Left renal pelvis (tissue), 4 donors: ENCODE measurements at regions not wholly inside any gene's neighbourhood (a gene's known extent, or its start where the extent isn't known, plus 50 kb on each side); places are given as distances from the start of the nearest gene placed in this dataset.

Experiments
- DNase-seq, 4 donors: peaks; one replicate each; pipeline ENCODE4 v3.0.0-alpha.2; 2013; ENCODE audit warnings: low read depth in 4 of 4, low spot score in 3 of 4

DNA sequence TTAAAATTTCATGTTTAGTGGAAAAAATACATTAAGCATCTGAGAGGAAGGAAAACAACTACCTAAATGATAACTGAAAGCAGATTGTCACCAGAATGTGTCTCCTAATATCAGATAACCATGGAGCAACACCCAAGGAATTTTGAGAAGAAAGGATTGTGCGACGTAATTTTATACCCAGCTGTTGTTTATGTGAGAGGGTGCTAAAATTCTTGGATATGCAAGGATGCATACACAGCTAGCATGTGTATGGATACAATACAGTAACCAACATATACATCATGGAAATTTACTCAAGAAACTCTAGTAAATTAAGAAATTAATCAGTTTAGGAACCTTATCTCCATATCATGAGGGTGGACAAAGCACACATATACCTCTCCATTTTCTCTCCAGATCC lies 290.9 kb downstream of the HS3ST3A1 start:
- no peak for DNase-seq

DNA sequence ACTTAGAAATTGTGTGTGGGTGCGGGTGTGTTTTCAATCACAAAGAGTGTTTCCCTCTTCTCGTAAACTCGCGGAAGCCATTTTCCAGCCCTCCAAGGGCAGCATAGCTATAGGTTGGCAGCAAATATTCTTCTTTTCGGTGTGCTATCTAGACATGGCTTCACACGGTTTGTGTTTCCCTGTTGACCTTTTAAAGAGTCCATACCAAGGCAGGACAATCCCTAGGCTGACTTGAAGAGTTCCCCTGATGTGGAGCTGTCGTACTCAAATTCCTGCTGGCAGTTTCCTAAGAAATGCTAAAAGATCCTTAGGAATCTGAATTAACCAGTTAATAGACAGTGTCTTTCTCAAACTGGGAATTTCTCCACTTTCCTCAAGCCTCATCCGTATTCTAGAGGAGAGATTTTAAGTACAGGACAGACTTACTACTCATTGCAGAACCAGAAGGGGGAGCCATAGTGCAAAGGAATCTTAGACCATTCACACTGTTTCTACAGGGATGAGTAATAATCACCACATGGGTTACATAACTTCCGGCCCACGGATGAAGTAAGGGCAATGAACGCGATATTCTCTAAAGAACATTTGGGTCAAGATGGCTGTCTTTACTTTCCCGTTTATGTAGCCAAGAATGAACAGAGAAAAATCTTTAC lies 288.6 kb upstream of the ELAC2 start:
- peak in 3 of 4 donors; percentile 8 to 29 (median 22) for DNase-seq

DNA sequence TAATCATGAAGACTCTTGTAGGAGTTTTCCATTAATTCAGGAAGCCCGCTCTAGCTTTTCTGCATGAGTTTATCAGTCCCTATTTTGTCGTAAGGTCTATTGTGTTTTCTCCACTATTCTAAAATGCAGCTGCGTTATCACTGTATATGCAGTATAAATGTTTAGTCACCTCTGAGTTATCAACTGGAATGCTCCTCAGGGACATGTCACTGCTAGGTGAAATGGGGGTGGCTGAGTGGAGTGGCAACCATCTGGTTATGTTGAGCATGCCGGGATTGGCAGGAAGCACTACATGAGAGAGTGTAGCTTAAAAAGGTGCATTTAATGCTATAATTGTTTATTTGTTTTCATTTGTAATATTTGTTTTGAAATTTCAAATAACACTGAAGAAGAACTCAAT lies 285.2 kb upstream of the ELAC2 start:
- DNase-seq = no peak

DNA sequence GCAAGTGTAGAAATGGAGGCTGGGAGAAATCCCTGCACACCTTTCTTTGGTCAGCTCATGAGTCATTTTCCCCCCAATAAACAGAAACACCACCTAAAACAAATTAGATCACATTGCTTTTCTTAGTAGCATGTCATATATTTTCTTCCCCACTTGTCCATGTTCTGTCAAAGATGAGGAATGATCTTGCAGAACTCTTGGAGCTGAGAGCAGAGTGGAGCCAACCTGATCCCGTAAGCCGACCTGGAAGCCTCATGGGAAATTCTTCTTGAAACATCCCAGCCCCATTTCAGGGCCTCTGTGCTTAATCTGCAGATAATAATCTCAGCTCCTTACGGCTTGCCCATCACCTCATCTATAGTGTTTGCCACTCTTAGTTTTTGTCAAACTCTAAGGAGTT lies 284.6 kb upstream of the ELAC2 start:
- DNase-seq = no peak

DNA sequence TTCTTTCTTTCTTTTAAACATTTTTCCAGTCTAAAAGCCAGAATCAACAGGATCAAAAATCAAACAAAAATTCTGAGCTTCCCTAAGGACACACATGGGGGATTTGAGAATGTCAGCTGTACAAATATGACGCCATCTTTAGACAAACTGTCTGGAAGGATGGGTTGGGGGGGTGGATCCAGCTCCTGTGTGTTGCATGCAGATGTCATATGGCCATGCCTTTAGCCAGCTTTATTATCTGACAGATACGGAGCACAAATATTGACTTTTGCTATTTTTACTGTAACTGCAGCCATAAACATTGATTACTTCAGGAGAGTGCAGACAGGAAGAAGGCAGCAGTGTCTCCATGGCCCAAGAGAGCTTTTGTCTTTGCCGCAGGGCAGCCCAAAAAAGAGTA lies 279.4 kb upstream of the ELAC2 start:
- DNase-seq = no peak

DNA sequence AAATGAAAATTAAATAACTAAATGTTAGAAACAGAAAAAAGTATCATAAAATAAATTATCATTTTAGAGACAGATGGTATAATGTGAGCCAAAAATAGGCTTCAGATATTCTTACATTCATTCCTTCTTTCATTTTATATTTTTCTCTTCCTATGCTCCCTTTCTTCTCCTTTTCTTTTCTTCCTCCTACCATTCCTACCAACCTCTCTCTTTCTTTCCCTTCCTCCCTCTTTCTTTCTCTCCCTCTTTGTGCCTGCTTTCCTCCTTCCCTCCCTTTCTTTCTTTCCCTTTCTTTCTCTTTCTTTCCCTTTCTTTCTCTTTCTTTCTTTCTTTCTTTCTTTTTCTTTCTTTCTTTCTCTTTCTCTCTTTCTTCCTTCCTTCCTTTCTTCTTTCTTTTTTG lies 275.6 kb upstream of the ELAC2 start:
- DNase-seq = no peak

DNA sequence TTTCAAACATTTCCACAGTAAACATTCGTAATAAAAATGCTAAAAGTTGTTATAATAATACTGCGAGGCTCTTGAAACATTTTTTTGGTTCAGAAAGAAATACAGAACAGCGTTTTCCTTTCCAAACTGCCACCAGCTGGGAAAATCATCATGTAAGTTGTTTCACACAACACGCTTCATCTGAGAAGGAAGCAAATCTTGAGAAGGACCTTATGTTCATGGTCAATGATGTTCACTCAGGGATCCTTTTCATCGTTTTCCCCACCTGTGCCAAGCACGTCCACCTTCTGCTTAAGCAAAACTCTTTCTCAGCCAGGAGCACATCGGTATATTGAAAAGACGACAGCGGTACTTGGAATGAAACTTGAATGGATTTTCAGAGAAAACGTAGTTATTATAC lies 274.5 kb upstream of the ELAC2 start:
- no peak for DNase-seq

DNA sequence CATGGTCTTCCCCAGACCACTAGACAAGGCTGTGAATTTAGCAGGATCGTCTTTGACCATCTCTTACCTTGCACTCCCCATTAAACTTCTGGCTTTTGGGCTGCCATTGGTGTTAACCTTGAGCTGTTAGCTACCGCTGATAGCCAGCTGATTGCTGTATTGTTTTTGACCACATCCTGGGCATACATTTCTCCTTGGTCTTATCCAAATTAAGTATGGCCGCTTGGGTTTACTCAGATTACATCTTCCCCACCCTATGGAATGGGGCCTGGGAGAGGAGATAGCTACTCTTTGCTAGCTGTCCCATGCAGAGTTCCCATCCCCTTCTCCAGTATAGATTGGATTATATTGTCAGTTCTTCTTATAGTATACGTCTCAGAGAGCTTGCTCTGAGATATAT lies 270.4 kb upstream of the ELAC2 start:
- no peak for DNase-seq

DNA sequence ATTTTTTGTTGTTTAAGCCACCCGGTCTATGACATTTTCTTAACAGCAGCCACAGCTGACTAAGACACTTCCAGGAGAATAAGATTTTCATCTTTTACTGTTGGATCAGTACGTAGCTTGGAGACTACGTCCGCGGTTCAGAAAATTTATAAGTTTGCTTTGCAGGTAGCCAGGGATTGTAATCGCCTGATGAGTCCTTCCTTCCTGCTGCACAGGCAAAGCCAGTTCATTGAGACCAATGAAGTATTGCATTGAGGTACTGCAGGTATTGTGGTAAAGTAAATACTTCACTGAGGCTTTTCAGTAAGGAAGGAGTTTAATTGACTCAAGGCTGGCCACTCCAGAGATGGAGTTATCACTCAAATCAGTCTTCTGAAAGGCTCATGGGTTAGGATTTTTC lies 269.4 kb upstream of the ELAC2 start:
- DNase-seq = no peak

DNA sequence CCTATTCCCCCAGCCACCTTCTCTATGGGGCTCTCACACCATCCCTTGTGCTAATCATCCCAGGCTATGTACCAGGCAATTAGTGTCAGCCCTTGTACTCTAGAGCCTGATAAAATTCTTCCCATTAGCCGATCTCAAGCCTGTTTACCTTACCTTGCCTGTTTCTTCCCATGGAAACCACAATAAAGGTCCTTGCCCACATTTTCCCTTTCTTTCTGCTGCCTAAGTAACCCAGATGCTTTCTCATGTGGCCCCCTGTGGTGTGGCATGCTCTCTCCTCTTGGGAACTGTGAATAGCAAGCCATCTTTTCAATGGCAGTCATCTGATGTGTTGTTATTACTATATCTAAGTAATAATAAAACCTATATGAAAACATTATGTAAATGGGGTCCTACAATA lies 265.8 kb upstream of the ELAC2 start:
- DNase-seq = no peak

DNA sequence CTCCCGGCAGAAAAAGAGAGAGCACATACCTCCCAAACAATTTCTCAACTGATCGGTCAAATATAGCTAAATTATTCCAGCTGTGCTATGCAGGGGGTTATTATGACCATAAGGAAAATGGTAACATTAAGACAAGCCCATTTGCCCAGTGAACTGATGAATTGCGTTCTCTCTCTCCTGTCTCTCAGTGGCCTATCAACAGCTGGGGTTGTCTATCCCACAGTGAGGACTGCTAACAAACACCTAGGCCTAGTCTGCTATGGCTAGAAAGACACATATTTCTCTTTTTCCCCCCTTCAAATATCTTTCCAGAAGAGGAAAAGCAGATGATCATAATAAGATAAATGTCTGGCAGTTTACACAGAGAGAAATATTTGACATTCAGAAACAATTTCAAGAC lies 263.8 kb upstream of the ELAC2 start:
- DNase-seq = no peak

DNA sequence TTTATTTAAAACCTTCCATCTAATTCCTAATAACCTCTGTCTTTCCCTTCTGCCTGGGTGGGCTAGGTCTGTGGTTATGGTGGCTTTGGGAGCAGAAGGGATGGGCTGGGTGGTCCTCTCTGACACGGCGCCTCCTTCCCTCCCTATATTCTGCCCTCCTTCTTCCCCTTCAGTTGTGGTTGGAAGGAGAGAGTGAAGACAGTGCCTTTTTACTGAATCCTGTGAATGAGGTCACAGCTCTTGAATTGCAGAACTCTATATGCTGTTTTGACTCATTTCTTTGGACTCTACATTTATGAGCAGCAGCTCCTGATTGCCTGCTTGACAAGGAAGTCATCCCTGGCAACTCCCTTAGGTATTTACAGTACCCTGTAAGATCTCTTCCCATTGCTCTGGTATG lies 256.0 kb upstream of the ELAC2 start:
- no peak for DNase-seq

DNA sequence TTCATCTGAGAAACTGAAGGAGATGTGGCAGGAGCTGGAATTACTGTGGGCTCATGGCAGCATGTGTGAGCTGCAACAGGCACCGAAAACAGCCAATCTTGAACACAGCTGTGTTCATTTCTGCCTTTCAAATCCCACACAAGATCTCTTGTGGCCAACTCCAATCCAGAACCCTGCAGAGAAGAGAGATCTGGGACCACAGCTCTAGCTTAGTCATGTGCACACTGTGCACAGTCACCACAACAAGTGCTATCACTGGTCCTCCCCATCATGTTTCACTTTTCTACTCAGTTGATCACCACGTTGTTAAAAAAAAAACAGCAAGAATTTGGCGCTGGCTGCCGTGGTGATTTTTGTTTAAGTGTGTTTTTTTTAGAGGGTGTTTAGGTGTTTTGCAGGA lies 254.5 kb upstream of the ELAC2 start:
- DNase-seq = no peak

DNA sequence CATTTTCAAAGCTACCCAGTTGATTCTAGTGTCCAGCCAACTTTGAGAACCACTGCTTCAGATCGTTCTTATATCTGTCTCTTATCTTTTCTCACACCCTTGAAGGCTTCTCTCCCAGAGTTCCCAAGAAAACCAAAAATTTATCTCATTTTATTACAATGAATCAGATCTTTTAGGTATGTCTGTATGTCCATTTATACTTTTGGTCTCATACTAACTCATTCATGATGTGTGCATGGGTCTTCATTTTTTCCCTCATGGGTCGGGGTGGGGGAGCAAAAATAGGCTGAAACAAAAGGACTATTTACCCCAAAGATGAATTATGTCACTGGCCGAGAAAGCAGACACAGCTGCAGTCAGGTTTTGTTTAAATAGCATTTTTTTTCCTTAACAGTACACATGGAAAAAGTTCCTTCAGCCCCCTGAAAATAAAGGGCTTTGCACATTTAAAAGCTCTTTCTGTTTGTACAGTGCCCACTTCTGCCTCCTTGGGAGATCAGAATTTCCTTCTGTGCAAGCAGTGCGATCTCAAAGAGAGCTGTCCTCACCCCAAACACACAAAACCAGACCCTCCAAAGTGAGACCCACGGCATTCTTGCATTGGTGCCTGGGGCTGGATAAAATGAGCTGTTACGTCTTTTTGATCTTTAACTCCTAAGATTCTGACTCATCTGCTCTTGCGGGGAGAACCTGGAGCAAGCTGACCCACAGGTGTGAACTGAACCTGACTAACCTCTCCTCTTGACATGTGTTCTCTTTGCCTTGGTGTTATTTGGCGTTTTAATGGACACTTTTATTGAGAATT lies 251.2 kb upstream of the ELAC2 start:
- DNase-seq = no peak

DNA sequence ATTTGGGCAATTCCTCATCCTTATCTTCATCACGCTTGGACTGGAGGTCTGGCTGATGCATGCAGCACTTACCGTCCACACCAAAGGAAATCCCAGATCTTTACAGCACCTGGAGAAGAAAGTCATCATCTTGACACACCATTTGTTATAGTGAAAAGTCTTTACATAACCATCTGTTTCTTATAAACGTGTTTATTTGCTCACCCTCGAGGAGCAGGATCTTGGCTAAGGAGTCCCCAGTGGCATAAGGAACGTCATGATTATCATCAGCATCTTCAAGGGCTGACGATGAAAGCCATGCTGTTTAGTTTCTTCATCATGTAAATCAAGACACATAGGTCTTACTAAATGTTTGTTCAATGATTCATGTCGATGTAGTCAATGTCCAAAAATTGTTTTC lies 248.8 kb upstream of the ELAC2 start:
- DNase-seq = no peak

DNA sequence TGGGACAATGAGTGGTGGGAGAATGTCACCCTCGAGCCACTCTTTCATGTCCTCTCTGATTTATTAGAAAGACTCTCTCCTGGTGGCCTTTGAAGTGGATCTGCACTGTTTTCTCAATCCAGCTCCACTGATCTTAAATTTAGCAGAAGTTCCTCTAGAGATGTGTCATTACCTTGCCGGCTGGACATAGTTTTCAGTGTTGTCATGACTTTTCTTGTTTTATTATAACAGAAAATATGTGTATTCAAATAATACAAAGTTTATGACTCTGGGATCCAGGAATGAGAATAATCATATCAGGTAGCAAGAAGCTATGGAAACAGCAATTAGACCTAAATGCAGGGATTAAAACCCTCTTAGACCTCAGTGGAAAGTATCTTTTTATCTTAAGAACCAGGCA lies 247.5 kb upstream of the ELAC2 start:
- no peak for DNase-seq

DNA sequence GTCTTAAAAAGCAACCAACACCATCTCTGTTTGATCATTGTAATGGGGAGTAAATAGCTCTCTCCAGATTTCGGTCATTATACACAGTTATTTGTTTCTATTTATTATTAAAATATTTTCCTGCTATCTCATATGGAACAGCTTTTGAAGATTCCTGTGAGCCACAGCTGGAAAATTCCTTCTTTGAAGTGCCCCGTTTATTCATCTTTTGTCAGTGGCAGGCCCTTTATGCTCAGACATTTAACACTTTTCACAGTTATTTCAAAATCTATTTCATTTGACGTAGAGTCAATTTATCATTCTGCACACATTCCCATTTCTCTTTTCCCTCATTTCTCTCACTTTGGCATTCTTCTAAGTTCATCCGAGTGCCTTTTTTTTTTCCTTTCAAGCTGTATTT lies 245.9 kb upstream of the ELAC2 start:
- DNase-seq = no peak

DNA sequence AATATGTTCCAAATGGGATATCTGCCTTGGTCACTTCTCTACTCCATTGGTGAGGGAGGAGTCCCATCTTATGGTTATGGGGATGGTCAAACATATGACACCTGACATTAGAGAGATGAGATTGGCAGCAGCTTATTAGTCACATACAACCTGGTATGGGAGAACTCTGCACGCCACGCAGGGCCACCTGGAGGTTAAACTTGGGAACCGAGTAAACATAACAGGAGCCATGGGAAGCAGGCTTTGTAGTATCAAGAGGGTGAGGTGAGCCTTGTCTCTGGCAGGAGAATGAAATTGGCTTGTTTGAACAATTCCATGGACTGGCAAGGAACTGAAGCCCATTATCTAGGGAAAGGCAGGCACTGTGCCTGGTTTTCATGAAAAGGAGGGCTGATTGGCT lies 238.7 kb upstream of the ELAC2 start:
- no peak for DNase-seq

DNA sequence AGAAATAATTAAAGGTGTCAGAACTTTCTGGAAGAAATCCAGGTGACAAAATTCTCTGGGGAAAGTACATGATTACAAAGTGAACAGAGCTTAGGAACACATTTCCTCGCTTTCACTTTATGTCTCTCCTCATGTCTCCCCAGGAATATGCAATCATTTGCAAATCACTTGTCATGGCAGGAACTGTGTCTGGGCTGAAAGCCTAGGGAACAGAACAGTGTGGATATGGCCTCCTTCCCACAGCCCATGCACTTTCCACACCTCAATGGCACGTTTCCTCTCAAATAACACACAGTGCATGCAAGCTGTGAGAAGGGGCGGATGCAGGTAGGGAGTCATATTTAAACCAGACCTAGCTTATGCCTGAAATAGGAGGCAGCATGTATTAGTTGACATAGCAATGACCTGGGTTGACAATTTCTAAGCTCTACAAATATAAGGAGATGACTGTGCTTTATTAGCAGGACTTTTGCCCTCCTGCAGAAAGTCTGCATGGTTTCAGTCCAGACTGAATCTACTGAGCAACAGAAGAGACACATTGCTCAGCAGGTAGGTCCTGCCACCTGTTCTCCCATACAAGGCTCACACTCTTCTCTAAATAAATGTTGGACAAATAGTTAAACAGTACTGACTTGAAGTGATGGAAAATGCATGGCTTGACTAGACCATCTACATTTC lies 236.0 kb upstream of the ELAC2 start:
- DNase-seq = no peak

DNA sequence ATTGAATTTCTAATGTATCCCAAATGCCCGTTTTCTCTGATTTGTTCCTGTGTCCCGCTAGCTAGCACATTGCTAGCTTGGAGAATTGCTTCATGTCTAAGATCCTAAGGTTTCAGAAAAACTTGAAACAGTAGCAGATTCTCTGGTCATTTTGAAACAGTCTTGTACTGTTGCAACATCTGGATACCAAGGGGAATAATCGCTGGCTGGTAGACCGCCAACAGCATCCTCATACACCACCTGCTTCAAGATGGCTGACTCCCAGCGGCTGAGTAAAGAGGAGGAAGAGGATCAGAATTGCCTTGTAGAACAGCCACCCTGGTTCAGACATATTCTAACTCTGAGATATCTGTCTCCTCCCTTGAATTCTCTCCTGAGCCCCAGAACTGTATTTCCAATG lies 226.7 kb upstream of the ELAC2 start:
- no peak for DNase-seq

DNA sequence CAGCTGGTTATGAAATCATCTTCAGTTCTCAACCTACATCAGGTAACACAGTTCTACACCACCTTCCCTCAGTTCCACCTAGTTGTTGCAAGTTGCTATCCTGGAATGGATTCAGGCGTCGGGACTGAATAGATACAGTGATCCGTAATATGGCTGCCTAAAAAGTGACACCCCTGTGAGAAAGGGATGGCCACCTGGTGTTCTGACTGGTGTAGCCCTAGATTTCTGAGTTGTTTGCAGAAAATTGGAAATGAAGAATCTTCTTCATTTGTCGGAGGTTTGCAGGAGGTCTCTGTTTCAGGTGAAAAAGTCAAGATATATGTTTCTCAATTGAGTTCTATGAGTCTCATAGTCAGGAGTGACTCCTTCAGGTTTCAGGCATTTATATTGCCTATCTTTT lies 225.8 kb upstream of the ELAC2 start:
- DNase-seq = no peak

DNA sequence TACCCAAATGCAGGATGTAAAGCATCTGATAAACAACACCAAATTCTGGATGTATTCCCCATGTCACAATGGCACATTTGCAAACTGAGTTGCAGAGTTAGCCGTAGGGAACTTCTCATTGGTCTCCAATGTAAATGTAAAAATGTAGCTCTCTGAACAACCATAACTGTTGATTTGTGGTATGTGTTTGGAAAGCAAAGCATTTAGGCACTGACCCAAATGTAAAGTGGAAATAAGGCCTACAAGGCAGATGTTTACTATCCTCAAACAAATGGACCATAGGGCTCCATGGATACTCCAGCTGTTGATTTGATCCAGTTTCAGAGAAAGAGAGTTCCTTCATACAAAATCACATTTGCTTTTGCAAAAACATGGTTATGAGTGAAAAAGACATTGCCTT lies 223.0 kb upstream of the ELAC2 start:
- no peak for DNase-seq
